ENCODE measurements at regions not wholly inside any gene's neighbourhood (a gene's known extent, or its start where the extent isn't known, plus 50 kb on each side); places are given as distances from the start of the nearest gene placed in this dataset.

GRCh38 chr14:66076176-66076575 lies 410.0 kb upstream of the CCDC196 start:
- Histone ChIP-seq H3K4me2 (no peak overlapping the region), H2AFZ (no peak overlapping the region), H3K27me3 (ENCODE audit: insufficient read depth) (no peaks in the 10 kb centered on the region), H3K4me1 (ENCODE audit: insufficient read depth) (no peaks in the 10 kb centered on the region), H3K79me2 (replicated peaks; ENCODE audit: insufficient read depth) (no peaks in the 10 kb centered on the region), H3K27ac (ENCODE audit: low read depth) (no peak overlapping the region), H4K20me1 (replicated peaks; ENCODE audit: insufficient read depth) (no peaks in the 10 kb centered on the region), H3F3A (replicated peaks; ENCODE audit: low read depth) (no peaks in the 10 kb centered on the region), H3K4me3 (no peak overlapping the region), H3K36me3 (ENCODE audit: insufficient read depth) (no peaks in the 10 kb centered on the region), H3K9me2 (ENCODE audit: insufficient read depth) (0 out of 2 replicates have a peak, but pooled peaks cover 2% of the 10 kb centered on the region)
- DNase-seq (ENCODE audit: low spot score), result no peak
- H3K36me3 Mint-ChIP-seq (ENCODE audit: low read depth), result no peaks in the 10 kb centered on the region
- no peak overlapping the region for H3K4me3 Mint-ChIP-seq
- no peaks in the 10 kb centered on the region for H3K4me1 Mint-ChIP-seq
- no peak overlapping the region for H3K27ac Mint-ChIP-seq
- TF ChIP-seq NANOG (IDR thresholded peaks at IDR 0.05; ENCODE audit: borderline replicate concordance), result no peak
- TF ChIP-seq ZNF331 (CRISPR knock-in tag; IDR thresholded peaks at IDR 0.05; ENCODE audit: low read depth), result no peak
- no peak for TF ChIP-seq CREB1 (CRISPR knock-in tag; IDR thresholded peaks at IDR 0.05; ENCODE audit: low read depth)
- no peak for TF ChIP-seq EZH2phosphoT487 (IDR thresholded peaks at IDR 0.05; ENCODE audit: unreplicated experiment)
- no peaks in the 10 kb centered on the region; the same call in 2 of the 3 replicates for H3K9me3 Mint-ChIP-seq
- H3K27me3 Mint-ChIP-seq (ENCODE audit: insufficient read depth, low read depth, poor library complexity), result no peaks in the 10 kb centered on the region
- no peak for ATAC-seq

GRCh38 chr14:66078006-66078405 lies 408.2 kb upstream of the CCDC196 start:
- Histone ChIP-seq H3K4me1 (ENCODE audit: insufficient read depth) (no peaks in the 10 kb centered on the region), H3F3A (replicated peaks; ENCODE audit: low read depth) (no peaks in the 10 kb centered on the region), H3K27ac (ENCODE audit: low read depth) (no peak overlapping the region), H3K4me3 (no peak overlapping the region), H3K27me3 (ENCODE audit: insufficient read depth) (no peaks in the 10 kb centered on the region), H2AFZ (no peak overlapping the region), H3K4me2 (no peak overlapping the region), H3K9me2 (ENCODE audit: insufficient read depth) (0 out of 2 replicates have a peak, but pooled peaks cover 2% of the 10 kb centered on the region), H3K79me2 (replicated peaks; ENCODE audit: insufficient read depth) (no peaks in the 10 kb centered on the region), H3K36me3 (ENCODE audit: insufficient read depth) (no peaks in the 10 kb centered on the region), H4K20me1 (replicated peaks; ENCODE audit: insufficient read depth) (no peaks in the 10 kb centered on the region)
- Mint-ChIP-seq H3K27me3 (ENCODE audit: insufficient read depth, low read depth, poor library complexity) (no peaks in the 10 kb centered on the region), H3K9me3 (no peaks in the 10 kb centered on the region; the same call in 2 of the 3 replicates), H3K27ac (no peak overlapping the region), H3K4me1 (no peaks in the 10 kb centered on the region), H3K36me3 (ENCODE audit: low read depth) (no peaks in the 10 kb centered on the region), H3K4me3 (no peak overlapping the region)
- DNase-seq (ENCODE audit: low spot score), result no peak
- no peak for ATAC-seq
- TF ChIP-seq ZNF114 (CRISPR knock-in tag; IDR thresholded peaks at IDR 0.05), result no peak

GRCh38 chr14:66081594-66082376 lies 404.4 kb upstream of the CCDC196 start:
- H3K4me1 ChIP-seq (ENCODE audit: insufficient read depth), result no peaks in the 10 kb centered on the region
- no peak overlapping the region for H3K4me3 ChIP-seq
- no peaks in the 10 kb centered on the region; the same call in 2 of the 3 replicates for H3K9me3 Mint-ChIP-seq
- H3F3A ChIP-seq (replicated peaks; ENCODE audit: low read depth), result no peaks in the 10 kb centered on the region
- H3K79me2 ChIP-seq (replicated peaks; ENCODE audit: insufficient read depth), result no peaks in the 10 kb centered on the region
- H3K9me2 ChIP-seq (ENCODE audit: insufficient read depth), result 0 out of 2 replicates have a peak, but pooled peaks cover 2% of the 10 kb centered on the region
- H3K4me1 Mint-ChIP-seq, result no peaks in the 10 kb centered on the region
- no peak overlapping the region for H3K4me2 ChIP-seq
- no peak overlapping the region for H3K27ac ChIP-seq (ENCODE audit: low read depth)
- H3K4me3 Mint-ChIP-seq, result no peak overlapping the region
- no peak overlapping the region for H2AFZ ChIP-seq
- no peaks in the 10 kb centered on the region for H3K27me3 Mint-ChIP-seq (ENCODE audit: insufficient read depth, low read depth, poor library complexity)
- no peaks in the 10 kb centered on the region for H4K20me1 ChIP-seq (replicated peaks; ENCODE audit: insufficient read depth)
- H3K36me3 Mint-ChIP-seq (ENCODE audit: low read depth), result no peaks in the 10 kb centered on the region
- no peak for ATAC-seq
- no peak overlapping the region for H3K27ac Mint-ChIP-seq
- DNase-seq (ENCODE audit: low spot score), result no peak
- no peaks in the 10 kb centered on the region for H3K27me3 ChIP-seq (ENCODE audit: insufficient read depth)
- H3K36me3 ChIP-seq (ENCODE audit: insufficient read depth), result no peaks in the 10 kb centered on the region
- TF ChIP-seq STAT1 (IDR thresholded peaks at IDR 0.05; ENCODE audit: unreplicated experiment) (no peak), ETS1 (IDR thresholded peaks at IDR 0.05) (no peak), CTCF (conservative IDR thresholded peaks at IDR 0.05; ENCODE audit: low read depth in 2 of 2) (no peak), EZH2phosphoT487 (IDR thresholded peaks at IDR 0.05; ENCODE audit: unreplicated experiment) (no peak), NANOG (IDR thresholded peaks at IDR 0.05; ENCODE audit: borderline replicate concordance) (no peak), ZNF114 (CRISPR knock-in tag; IDR thresholded peaks at IDR 0.05) (no peak), POLR2AphosphoS5 (IDR thresholded peaks at IDR 0.05; ENCODE audit: low read depth) (no peak)
